Vagina (tissue), 2 donors: ENCODE measurements at regions not wholly inside any gene's neighbourhood (a gene's known extent, or its start where the extent isn't known, plus 50 kb on each side); places are given as distances from the start of the nearest gene placed in this dataset.

Source experiments
- DNase-seq, 2 donors: peaks; one replicate each; pipeline ENCODE4 v3.0.0-alpha.2; 2017; ENCODE audit errors: extremely low spot score in 2 of 2
- H3K27ac ChIP-seq: fragments of 200-600 bp; sonication (generic); one replicate; pipeline ENCODE4 v1.5.1; 2019
- H3K27me3 ChIP-seq: fragments of 200-600 bp; sonication (generic); one replicate; pipeline ENCODE4 v1.5.1; 2019
- H3K36me3 ChIP-seq, 2 donors: fragments of 200-600 bp; sonication (generic); one replicate each; pipeline ENCODE4 v1.5.1; 2017 to 2019
- H3K4me1 ChIP-seq: fragments of 200-600 bp; sonication (generic); one replicate; pipeline ENCODE4 v1.5.1; 2019
- H3K4me3 ChIP-seq, 2 donors: fragments of 200-600 bp; sonication (generic); 1 replicate in 1 of 2; 2 replicates in 1 of 2; pipeline ENCODE4 v1.5.1; 2016 to 2019
- H3K9me3 ChIP-seq: fragments of 200-600 bp; sonication (generic); one replicate; pipeline ENCODE4 v1.5.1; 2019
- POLR2A ChIP-seq, 2 donors: fragments of 450-650 bp; IDR thresholded peaks; one replicate each; pipeline ENCODE4 v1.6.1; 2017; ENCODE audit warnings: antibody characterized with exemption in 2 of 2, mild to moderate bottlenecking in 2 of 2, moderate library complexity in 2 of 2
- POLR2AphosphoS5 ChIP-seq, 2 donors: sonication (generic); formaldehyde crosslinking; IDR thresholded peaks; one replicate each; pipeline ENCODE4 v1.9.0; 2017; ENCODE audit warnings: antibody characterized with exemption in 2 of 2, mild to moderate bottlenecking in 2 of 2, low read depth in 1 of 2; ENCODE audit not compliant: insufficient read depth in 1 of 2
- intact Hi-C: fragments of 100-400 bp; cut with DNase I; formaldehyde crosslinking; loops from one replicate; pipeline ENCODE4 v1.15.1; 2023
- TF ChIP-seq, protein P1 (sequence below), 3 experiments: fragments of 450-650 bp in 2 of 3; fragments of 200-600 bp in 1 of 3; sonication (generic) in 1 of 3; IDR thresholded peaks; one replicate each; pipeline ENCODE4 v1.5.1; 2017 to 2019; ENCODE audit warnings: antibody characterized with exemption in 3 of 3, mild to moderate bottlenecking in 2 of 3, moderate library complexity in 2 of 3

DNA sequence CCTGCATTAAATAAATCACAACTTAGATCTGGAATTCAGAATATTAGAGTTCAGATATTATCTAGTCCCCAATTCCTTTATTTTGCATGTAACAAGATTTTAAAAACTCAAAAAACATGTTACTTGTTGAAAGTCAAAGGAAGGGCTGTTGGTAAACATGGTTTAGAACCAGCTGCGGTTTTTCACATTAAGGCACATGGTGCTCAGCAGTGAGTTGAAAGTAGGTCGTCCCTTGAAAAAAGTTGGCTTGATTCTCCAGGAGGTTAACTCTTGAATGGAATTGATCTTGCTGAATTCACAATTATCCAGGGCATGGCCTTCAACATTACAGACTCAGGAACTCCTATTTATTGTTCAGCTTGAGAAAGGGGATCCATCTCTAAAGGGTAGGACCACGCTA, 277.1 kb upstream of the DUSP10 start:
- Histone ChIP-seq H3K27me3 (no peaks in the 10 kb centered on the region), H3K4me3 (no peak overlapping the region), H3K27ac (no peak overlapping the region), H3K36me3 (no peaks in the 10 kb centered on the region), H3K9me3 (no peaks in the 10 kb centered on the region), H3K4me1 (no peaks in the 10 kb centered on the region)
- TF ChIP-seq, protein P1, sequence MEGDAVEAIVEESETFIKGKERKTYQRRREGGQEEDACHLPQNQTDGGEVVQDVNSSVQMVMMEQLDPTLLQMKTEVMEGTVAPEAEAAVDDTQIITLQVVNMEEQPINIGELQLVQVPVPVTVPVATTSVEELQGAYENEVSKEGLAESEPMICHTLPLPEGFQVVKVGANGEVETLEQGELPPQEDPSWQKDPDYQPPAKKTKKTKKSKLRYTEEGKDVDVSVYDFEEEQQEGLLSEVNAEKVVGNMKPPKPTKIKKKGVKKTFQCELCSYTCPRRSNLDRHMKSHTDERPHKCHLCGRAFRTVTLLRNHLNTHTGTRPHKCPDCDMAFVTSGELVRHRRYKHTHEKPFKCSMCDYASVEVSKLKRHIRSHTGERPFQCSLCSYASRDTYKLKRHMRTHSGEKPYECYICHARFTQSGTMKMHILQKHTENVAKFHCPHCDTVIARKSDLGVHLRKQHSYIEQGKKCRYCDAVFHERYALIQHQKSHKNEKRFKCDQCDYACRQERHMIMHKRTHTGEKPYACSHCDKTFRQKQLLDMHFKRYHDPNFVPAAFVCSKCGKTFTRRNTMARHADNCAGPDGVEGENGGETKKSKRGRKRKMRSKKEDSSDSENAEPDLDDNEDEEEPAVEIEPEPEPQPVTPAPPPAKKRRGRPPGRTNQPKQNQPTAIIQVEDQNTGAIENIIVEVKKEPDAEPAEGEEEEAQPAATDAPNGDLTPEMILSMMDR (IDR thresholded peaks at IDR 0.05): no peak
- TF ChIP-seq POLR2A (IDR thresholded peaks at IDR 0.05) (no peak), POLR2AphosphoS5 (IDR thresholded peaks at IDR 0.05; ENCODE audit: insufficient read depth in 1 of 2, low read depth in 1 of 2) (no peak)
- no peak for DNase-seq
- intact Hi-C loops: no loop called here

- no peak for TF ChIP-seq POLR2A (IDR thresholded peaks at IDR 0.05)
- no peak for TF ChIP-seq POLR2AphosphoS5 (IDR thresholded peaks at IDR 0.05; ENCODE audit: insufficient read depth in 1 of 2, low read depth in 1 of 2)
- TF ChIP-seq, protein P1 (IDR thresholded peaks at IDR 0.05): no peak
- no peaks in the 10 kb centered on the region for H3K36me3 ChIP-seq
- H3K4me1 ChIP-seq: no peaks in the 10 kb centered on the region
- H3K9me3 ChIP-seq: no peaks in the 10 kb centered on the region
- intact Hi-C loops: no loop called here
- H3K4me3 ChIP-seq: no peak overlapping the region
- H3K27me3 ChIP-seq: no peaks in the 10 kb centered on the region
- no peak for DNase-seq
- no peak overlapping the region for H3K27ac ChIP-seq
Measured at GRCh38 chr1:222018041-222018440, 276.2 kb upstream of the DUSP10 start.

- no peak for DNase-seq
- intact Hi-C loops: no loop called here
- TF ChIP-seq POLR2AphosphoS5 (IDR thresholded peaks at IDR 0.05; ENCODE audit: insufficient read depth in 1 of 2, low read depth in 1 of 2) (no peak), POLR2A (IDR thresholded peaks at IDR 0.05) (no peak)
- TF ChIP-seq, protein P1 (IDR thresholded peaks at IDR 0.05): no peak
- no peak overlapping the region for H3K27ac ChIP-seq
- H3K36me3 ChIP-seq: no peaks in the 10 kb centered on the region
- H3K4me3 ChIP-seq: no peak overlapping the region
- H3K4me1 ChIP-seq: no peaks in the 10 kb centered on the region
- no peaks in the 10 kb centered on the region for H3K9me3 ChIP-seq
- H3K27me3 ChIP-seq: no peaks in the 10 kb centered on the region
Measured at GRCh38 chr1:222015686-222016085, 273.8 kb upstream of the DUSP10 start.

DNA sequence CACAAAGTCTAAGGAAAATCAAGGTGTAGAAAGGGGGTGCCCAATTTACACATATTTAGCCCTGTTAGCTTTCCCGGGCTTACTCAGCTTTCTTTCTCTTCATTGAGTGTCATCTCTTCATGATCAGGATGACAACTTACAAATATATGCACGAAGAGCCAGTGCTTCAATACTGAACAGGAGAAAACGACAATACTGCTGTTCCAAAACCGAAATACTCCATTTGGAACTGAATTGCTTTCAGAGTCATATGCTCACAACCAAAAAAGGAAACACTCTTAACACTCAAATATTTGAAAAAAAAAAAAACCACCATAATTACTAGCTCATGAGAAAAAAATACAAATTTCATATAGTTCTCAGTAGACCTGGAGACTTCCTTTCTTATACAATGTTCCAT, 272.1 kb upstream of the DUSP10 start:
- H3K27me3 ChIP-seq: no peaks in the 10 kb centered on the region
- TF ChIP-seq POLR2A (IDR thresholded peaks at IDR 0.05) (no peak), POLR2AphosphoS5 (IDR thresholded peaks at IDR 0.05; ENCODE audit: insufficient read depth in 1 of 2, low read depth in 1 of 2) (no peak)
- TF ChIP-seq, protein P1 (IDR thresholded peaks at IDR 0.05): no peak
- no peak overlapping the region for H3K27ac ChIP-seq
- H3K4me1 ChIP-seq: no peaks in the 10 kb centered on the region
- no peak overlapping the region for H3K4me3 ChIP-seq
- no peaks in the 10 kb centered on the region for H3K9me3 ChIP-seq
- DNase-seq: no peak
- intact Hi-C loops: no loop called here
- no peaks in the 10 kb centered on the region for H3K36me3 ChIP-seq

DNA sequence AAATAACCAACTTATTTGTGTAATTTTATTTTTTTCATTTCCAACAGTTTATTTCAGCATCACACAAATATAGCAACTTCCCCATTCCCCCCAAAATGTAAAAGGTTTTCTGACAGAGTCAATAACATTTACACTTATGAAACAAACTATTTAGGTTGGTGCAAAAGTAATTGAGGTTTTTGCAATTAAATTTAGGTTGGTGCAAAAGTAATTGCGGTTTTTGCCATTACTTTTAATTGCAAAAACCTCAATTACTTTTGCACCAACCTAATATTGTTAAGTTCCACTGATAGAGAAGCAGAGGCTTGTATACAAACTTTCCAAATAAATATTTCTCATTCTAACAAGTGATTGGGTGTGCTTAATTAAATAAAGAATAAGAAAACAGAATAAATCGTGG, 270.9 kb upstream of the DUSP10 start:
- TF ChIP-seq POLR2A (IDR thresholded peaks at IDR 0.05) (no peak), POLR2AphosphoS5 (IDR thresholded peaks at IDR 0.05; ENCODE audit: insufficient read depth in 1 of 2, low read depth in 1 of 2) (no peak)
- TF ChIP-seq, protein P1 (IDR thresholded peaks at IDR 0.05): no peak
- no peak overlapping the region for H3K4me3 ChIP-seq
- no peaks in the 10 kb centered on the region for H3K27me3 ChIP-seq
- H3K4me1 ChIP-seq: no peaks in the 10 kb centered on the region
- H3K9me3 ChIP-seq: no peaks in the 10 kb centered on the region
- no peaks in the 10 kb centered on the region for H3K36me3 ChIP-seq
- no peak for DNase-seq
- intact Hi-C loops: no loop called here
- H3K27ac ChIP-seq: no peak overlapping the region
